GM19035 (cell line): ENCODE measurements at regions not wholly inside any gene's neighbourhood (a gene's known extent, or its start where the extent isn't known, plus 50 kb on each side); places are given as distances from the start of the nearest gene placed in this dataset.
"Not testable (repeated sequence)": the region's sequence is repeated elsewhere in the genome, so short reads cannot be mapped to it uniquely, and the experiment has no call there.

ENCODE experiments used
- ATAC-seq: cut with Tn5 transposase; IDR thresholded peaks from one replicate; pipeline ENCODE4 v1.9.1; 2021; ENCODE audit not compliant: unreplicated experiment

DNA sequence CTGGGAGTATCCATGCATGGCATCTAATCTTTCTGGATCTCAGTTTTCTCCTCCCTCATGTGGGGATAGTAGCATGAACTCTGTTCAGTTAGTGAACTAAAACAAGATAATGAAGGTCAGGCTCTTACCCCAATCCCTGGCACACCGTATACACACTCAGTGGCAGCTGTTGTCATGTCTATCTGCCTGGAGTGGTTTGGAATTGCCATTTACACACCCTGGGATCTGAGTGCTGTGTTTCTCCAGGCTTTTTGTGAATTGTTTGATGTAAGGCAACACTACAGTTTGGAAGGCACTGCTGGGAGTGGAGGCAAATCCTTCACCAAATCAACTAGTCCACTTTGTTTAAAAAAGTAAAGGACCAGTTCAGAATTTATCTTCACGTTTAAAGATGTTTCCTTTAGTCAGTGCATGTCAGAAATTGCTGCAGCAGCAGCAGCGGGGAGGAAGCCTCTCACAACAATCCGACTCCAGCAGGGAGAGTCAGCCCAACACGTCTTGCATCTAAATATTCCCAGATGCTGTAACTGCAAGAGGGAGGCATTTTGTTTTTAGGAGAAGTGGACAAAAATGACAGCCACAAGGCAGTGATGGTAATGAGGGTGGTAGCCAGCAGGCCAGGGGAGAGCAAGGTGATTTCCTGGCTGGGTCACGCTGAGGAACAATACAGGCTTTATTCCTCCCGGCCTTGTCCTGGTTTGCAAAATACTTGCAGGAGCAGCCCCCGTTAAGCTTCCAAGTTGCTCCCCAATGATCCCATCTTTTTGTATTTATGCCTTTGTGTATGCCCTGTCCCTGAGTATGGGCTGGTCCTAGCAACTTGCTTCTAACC, 128.5 kb upstream of the LRIG1 start:
- ATAC-seq, result no peak

DNA sequence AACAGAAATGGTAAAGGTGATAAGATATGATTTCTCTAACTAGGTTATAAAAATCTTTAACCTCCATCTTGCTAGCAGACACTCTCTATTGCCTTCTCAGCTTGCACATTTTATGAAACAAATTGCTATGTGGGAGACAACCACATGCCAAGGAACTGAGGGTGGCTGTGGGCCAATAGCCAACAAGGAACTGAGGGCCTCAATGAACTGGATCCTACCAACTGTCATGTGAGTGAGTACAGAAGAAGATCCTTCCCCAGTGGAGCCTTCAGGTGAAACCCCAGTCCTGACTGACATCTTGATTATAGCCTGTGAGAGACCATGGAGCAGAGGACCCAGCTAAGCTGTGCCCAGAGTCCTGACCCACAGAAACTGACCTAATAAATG, 129.2 kb upstream of the LRIG1 start:
- ATAC-seq, result no peak

DNA sequence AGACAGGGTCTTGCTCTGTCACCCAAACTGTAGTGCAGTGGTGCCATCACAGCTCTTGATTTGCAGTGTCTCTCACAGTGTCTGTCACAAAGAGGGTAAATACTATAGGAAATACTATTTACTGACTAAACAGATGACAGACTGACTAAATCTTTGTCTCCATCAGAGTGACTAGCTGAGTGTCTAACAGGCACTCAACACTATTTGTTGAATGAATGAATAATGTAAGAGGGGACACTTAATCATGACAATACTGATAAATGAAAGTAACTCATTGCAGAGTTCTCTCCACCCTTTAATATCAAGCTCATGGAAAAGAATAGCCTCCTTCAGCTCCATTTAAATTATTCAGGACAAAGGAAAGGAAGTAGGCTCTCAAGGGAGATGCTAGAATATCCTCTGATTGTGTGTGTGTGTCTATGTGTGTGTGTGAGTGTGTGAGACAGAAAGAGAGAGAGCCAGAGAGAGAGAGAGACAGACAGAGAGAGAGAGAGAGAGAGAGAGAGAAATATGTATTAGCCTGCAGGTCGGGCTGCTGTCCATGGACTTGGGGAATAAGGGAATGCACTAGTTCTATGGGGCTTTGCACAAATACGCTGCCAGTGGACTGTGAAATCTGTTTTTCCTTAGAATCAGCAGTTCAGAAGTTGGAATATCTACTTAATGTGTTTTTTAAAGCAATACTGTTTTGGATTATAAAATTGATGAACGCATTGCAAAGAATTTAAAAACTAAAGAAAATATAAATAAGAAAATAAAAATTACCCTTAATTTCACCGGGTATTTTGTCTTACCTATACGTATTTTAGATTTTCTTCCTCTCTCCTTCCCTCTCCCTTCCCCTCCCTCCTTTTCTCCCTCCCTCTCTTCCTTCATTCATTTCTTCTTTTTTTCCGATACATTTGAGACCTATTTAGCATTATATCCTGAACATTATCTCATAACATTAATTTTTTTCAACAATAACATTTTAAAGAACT, 132.9 kb upstream of the LRIG1 start:
- ATAC-seq, result no peak

DNA sequence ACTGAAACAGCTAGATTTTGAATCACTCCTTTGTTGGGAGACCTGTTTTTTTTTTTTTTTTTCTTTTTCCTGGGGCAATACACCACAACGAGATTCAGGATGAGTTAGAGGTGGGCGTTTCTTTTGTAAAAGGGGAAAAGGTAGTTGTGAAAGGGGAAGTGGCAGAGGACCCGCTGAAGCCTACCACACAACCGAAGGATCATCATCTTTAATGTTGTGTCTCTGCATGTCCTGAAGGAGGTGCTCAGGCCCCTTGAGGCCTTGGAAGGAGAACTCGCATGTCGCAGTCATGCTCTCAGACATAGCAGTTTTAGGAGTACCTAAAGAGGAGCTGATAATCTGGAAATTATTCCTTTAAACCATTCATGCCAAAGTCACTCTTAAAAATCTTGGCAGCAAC, 137.9 kb upstream of the LRIG1 start:
- no peak for ATAC-seq

DNA sequence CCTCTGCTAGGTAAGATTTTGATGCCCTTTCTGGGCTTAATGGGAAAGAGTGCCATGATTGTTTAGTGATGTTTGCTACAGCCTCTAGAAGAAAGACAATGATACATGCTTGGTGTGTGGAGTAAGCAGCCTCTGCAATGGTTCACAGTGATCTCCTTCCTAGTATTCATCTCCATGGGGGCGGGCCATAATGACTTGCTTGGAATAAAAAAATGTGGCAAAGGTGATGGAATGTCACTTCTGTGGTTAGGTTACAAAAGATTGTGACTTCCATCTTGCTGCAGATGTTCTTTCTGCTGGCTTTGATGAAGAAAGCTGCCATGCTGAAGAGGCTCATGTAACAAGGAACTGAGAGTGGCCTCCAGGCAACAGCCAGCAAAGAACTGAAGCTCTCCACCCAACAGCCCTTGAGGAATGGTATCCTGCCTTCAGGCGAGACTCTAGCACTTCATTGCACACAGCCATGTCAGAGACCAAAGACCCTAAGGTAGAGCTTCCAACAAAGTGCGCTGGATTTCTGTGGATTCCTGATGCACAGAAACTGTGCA, 139.1 kb upstream of the LRIG1 start:
- no peak for ATAC-seq

DNA sequence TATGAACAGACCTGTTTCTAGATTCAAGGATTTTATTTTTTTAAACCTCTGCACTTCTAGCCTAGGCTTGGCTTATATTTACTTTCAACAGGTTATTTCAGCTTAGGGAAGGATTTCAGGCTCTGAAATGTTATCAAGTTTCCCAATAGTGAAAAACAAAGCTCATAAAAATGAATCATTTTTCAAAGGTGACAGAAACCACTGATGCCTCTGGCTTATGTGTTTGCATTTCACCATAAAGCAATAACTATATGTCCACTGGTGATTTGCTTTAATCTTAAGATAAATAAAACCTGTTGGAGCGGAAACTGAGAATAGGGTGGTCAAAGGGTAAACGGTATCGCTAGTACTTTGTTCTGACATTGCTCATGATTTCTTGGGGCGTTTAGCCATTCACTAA, 141.2 kb upstream of the LRIG1 start:
- ATAC-seq, result no peak

DNA sequence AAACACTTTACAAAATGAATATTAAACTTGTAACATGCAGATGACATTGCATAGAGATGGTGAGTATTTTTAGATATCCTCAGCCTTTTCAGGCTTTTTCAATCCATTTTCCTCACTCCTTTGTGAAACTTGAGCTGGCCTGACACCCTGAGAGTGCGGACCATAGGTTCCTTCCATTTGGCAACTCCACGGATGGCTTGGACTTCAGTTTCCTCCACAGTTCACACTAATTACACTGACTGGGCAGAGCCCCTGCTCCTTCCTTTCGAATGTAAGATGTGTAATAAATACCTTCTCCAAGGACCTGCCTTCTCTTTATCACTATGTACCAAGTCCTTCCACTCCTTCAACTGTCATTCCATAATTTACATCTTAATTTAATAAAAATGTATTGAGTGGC, 141.7 kb upstream of the LRIG1 start:
- no peak for ATAC-seq

DNA sequence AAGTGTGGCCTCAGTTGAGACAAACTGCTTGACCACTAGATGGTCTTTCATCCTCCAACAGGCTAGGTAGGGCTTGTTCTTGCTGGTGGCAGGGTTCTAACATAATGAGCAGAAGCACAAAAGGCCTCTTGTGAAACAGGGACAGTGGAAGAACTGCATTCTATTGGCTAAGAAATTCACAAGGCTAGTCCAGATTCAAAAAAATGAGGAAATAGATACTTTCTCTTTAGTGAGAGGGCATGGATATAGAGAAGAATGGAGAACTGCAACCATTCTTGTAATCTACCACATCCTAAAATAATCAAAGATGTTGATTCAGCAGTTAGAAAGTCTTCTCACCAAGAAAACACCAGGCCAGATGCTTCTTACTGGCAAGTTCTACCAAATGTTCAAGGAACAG, 143.7 kb upstream of the LRIG1 start:
- ATAC-seq, result no peak

DNA sequence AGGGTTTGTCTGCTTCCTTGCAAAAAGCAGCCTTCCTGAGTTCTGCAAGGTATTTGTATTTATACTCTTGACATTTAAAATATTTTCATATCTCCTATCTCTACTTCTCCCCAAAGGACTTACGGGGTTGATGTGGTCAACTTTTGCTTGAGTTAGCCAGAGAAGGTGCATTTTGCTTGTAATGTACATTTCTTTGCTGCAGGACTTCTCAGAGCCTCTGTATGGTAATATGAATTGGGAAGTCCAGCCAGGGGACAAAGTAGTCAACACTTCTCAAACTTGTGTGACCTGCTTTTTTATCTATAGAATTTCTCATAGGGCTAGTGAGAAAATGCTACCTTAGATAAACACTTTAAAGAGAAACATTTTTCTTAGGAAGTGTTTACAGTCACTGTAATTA, 148.2 kb upstream of the LRIG1 start:
- no peak for ATAC-seq

DNA sequence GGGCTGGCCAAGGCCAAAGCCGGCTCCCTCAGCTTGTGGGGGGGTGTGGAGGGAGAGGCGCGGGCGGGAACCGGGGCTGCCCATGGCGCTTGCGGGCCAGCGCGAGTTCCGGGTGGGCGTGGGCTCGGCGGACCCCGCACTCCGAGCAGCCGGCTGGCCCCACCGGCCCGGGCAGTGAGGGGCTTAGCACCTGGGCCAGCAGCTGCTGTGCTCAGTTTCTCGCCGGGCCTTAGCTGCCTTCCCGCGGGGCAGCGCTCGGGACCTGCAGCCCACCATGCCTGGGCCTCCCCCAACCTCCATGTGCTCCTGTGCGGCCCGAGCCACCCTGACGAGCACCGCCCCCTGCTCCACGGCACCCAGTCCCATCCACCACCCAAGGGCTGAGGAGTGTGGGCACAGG, 150.7 kb upstream of the LRIG1 start:
- ATAC-seq, result not testable (repeated sequence)

DNA sequence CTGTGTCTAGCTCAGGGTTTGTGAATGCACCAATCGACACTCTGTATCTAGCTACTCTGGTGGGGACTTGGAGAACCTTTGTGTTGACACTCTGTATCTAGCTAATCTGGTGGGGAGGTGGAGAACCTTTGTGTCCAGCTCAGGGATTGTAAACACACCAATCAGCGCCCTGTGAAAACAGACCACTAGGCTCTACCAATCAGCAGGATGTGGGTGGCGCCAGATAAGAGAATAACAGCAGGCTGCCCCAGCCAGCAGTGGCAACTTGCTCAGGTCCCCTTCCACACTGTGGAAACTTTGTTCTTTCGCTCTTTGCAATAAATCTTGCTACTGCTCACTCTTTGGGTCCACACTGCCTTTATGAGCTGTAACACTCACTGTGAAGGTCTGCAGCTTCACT, 151.3 kb upstream of the LRIG1 start:
- ATAC-seq, result not testable (repeated sequence)

DNA sequence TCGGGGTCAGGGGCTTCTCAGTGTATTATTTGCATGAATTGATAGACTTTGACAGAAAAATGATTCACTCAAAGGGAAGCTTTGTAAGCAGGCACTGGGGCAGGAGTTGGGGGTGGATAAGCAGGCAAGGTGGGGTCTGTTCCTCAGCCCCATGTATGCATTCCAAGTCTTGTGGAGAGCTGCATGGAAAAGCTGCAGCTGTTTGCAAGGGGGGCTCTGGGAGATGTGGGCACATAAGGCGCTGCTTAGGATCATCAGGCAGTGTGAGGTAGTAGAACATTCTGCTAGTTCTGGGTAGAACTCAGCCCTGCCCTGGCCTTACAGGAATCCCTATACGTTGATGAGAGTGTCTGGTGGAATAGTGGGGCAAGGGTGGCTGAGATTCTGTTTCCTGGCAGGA, 154.2 kb upstream of the LRIG1 start:
- no peak for ATAC-seq

DNA sequence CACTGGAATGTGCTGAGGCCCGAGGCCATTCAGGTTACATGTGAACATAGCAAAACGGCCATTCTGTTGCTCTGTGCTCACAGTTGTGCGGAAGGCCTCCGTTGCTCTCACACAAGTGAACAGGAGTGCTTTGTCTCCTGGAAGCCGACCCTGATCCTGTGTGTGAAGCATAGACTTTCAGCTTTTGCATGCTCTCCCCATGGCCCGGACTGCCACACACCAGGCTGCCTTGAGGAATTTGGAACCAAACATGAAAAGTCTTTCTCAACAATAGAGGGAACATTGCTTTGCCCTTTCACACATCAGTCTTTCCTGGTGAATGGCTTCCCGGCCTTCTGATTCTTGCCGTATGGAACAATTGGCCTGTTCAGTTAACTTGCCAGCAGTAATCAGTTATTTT, 154.8 kb upstream of the LRIG1 start:
- ATAC-seq, result no peak

DNA sequence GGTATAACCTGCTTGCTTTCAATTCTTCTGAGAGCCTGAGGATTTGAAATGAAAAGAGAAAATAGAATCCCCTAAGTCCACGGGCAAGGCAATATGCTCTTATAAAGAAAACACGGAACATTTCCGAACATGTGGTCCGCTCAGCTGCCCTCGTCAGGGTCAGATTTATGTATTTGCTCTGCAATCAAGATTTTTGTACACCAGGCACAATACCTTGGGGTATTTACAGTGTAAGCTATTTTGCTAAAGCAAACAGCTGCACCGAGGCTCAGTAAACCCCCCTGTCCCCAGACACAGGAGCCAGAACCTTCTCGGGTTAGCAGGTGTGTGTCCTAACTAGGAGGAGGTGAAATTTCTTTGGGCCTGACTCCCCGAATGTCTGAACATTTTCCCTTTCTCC, 155.8 kb upstream of the LRIG1 start:
- ATAC-seq, result no peak

DNA sequence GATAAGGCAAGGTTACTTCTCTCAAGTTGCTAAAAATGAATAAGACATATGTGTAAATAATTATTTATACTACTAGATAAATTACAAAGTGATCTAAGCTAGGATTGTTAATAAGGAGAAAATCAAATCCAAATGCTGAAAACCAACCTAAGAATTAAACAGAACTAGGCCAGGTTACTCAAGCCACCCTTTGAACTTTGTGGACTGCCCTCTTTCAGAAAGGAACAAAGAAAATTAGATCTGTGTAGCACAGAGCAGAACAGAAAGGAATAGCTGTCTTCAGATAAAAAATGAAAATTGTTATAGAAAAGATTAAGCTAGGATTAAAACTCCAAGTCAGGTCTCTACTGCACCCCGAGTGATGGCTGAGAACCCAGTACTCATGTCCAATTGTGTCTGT, 158.2 kb upstream of the LRIG1 start:
- no peak for ATAC-seq

DNA sequence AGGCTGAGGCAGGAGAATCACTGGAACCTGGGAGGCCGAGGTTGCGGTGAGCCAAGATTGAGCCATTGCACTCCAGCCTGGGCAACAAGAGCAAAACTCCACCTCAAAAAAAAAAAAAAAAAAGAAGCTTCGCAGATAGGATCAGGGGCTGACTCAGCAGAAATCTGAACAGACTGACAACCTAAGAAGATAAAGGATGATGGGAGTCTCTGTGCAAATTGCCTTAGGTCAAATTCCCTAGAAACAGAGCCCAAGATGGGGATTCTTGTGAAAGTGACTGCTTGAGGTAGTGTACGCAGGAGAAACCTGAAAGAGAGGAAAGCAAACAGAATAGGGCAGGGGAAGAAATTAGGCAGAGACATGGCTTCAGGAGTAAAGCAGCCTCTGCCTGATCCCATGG, 160.8 kb upstream of the LRIG1 start:
- no peak for ATAC-seq

DNA sequence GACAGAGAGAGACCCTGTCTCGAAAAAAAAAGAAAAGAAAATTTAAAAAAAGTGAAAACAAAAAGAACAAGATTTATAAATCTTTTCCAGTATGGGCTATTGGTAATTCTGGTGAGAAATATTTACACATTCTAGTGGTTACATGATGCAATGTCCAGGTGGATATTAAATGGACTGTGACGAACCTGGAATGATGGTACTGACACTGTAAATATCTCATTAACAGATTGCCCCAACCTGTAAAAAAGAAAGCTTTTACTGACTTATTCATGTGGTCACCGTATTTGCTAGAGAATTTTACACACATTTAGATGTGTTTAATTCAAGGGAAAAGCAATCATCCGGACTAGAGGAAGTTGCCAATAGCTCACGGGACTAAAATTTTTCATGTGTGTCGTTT, 162.1 kb upstream of the LRIG1 start:
- no peak for ATAC-seq

DNA sequence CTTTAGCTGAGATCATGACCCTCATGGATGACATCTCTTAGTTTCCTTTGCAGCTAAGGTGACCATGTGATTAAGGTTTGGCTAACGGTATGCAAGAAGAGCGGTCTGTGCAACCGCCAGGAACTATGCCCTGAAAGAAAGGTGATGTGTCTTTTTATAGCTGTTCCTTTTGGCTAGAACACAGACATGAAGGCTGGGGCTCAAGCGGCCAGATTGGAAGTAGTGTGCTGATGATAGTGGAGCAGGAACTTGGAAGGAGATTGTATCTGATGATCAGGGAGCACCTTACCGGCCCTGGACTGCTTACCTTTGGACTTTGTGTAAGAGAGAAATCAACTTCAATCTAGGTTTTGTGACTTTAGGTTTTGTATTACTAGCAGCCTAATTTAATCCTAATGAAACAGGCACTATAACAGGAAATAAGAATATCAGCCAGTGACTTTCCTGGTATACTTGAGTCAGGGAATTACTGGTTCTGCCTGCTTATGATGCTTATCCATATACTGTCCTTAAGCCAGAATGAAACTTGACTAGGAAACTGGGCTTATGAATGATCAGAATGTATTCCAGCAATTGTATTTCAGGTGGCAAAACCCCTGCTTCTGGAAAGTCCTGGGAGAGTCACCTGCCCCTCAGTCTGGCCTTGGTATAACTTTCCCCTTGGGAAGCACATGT, 164.3 kb upstream of the LRIG1 start:
- ATAC-seq, result no peak

DNA sequence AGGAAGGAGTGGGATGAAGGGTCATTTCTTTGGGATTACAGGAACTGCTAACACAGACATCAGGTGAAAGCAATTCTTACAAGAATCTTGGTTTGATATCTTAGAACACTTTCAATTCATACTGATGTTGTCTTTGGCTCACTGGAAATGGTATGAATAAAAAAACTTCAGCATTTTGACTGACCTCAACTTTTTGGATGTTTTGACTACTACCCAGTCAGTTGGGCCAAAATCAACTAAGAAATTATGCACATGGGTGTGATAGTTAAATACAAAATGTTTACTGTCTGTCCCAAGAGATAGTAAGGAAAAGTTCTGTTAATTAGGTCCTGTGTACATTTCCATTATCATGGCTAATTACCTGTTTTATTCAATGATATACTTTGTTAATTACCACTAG, 165.5 kb upstream of the LRIG1 start:
- ATAC-seq, result no peak

DNA sequence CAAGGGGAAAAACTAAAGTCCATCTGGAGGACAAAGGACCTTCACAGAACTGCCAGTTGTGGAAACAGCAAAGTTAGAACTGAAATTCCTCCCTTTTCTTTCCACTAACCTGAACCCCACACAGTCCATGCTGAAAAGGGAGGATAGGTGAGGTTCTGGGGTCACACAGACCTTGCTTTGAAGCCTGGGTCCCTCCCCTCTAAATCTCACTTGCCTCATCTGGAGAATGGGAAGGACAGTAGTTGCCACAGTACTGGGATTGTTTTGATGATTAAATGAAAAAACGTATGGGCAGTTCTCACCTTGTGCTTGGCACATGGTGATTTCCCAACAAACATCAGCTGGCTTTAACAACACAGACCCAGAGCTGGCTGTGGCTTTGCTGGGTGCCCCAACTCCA, 166.4 kb upstream of the LRIG1 start:
- no peak for ATAC-seq

DNA sequence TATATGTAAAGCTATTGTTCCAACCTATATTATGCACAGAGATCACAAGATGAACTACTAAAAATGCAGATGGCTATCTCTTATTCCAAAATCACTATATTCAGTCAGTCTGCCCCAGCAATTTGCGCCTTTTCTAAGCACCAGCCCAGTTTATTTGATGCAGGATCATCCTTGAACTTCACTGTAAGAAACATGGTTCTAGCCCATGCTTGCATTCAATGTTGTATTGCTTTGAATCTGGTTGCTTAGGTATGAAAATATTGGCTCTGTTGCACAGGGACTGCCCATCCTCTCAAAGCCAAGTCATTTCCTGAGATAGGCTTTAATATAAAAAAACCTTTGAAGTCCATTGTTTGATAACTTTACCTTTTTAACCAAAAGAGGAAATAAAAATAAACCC, 170.5 kb upstream of the LRIG1 start:
- ATAC-seq, result no peak
